HG03439 (cell line): ENCODE measurements at regions not wholly inside any gene's neighbourhood (a gene's known extent, or its start where the extent isn't known, plus 50 kb on each side); places are given as distances from the start of the nearest gene placed in this dataset.

ENCODE experiments used
- ATAC-seq: cut with Tn5 transposase; IDR thresholded peaks from one replicate; pipeline ENCODE4 v1.9.1; 2021; ENCODE audit warnings: mild to moderate bottlenecking, moderate library complexity; ENCODE audit not compliant: unreplicated experiment

GRCh38 chr5:67536866-67537265 is 340.3 kb upstream of the CD180 start:
- ATAC-seq = no peak

DNA sequence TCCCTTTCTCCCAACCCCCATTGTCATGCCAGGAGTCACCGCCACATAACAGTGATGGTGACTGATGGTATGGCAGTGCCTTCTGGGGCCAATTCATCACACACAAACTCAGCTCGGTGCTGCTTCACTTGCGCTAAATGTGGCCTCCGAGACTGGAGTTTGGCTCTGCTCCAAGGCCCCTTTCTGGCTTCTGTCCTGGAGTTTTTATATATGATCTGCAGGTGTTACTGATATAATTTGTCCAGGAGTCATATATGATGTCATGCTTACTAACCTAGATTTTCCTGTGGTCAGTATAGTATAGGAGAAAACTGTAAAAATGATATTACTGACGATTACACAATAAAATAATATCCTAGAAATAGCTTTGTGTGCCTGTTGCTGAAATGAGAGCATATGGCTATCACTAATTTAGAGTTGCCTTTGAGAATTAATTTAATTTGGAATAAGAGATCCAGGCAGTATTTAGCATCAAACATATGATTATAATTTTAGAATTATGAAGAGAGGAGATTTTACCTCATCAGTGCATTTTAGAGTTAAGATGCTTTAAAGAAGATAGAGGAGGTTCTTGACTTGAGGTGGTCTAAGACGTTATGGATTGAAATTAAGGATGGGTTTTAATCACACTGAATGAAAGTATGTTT is 334.1 kb upstream of the CD180 start:
- no peak for ATAC-seq

DNA sequence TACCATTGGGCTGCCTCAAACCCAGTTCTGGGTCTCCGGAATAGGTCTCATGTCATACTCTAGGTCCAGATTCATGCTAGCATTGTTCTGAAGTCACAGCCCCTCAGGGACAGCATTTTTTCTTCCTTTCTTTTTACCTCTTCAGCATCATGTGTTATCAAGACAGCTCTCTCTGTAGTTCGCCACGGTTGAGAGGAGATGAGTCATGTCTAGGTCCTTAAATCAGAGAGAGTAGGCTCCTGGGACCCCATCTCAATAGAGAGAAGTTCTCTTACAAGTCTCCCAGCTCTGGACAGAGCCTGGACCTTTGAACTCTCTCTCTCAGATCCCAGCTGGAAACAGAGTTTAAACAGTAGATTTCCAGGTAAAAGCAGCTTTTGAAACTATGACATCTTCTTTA is 332.4 kb upstream of the CD180 start:
- no peak for ATAC-seq

DNA sequence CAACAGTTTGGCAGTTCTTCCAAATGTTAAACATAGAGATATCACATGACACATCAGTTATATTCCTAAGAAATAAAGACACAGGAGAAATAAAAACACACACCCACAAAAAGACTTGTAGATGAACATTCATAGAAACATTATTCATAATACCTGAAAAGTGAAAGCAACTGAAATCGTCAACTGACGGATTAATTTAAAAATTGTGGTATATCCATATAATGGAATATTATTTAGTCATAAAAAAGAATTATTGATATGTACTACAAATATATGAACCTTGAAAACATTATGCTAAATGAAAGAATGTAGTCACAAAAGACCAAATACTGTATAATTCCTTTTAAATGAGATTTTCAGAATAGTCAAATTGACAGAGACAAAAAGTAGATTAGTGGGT is 330.2 kb upstream of the CD180 start:
- ATAC-seq = no peak

DNA sequence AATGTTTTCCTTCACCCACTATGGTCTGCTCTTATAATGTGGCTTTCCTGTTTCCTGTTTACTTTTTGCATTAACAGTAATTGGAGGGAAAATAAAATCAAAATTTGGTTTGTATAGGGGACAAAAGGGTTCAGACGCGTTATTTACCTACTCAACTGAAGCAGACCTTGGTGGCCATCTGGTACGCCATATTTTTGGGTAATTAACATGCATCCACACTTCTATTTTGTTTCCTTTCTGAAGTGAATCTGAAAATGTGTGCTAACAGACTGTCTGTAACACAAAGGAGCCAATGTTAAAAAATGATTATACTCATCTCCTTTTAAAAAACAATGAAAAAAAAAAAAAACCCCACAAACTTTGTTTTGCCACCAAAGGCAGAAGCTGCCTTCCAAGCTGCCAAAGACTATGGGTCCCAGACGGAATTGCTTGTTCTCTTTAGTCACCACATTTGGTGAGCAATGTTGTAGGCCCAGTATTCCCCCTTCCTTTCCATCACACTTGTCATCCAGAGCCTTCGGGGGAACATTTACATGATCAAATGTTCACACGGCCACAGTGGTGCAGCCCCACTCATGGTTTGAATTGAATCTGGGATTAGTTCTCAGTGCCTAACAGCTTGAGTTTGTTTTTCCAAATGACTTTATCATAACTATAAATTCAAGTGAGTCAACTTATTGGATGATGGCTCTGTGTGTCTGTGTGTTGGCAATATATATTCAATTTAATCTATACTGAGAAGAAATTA is 323.7 kb upstream of the CD180 start:
- ATAC-seq = no peak

GRCh38 chr5:67518227-67518626 is 321.6 kb upstream of the CD180 start:
- no peak for ATAC-seq

- ATAC-seq = no peak
These were observed 320.5 kb upstream of the CD180 start for GRCh38 chr5:67516948-67517565.

DNA sequence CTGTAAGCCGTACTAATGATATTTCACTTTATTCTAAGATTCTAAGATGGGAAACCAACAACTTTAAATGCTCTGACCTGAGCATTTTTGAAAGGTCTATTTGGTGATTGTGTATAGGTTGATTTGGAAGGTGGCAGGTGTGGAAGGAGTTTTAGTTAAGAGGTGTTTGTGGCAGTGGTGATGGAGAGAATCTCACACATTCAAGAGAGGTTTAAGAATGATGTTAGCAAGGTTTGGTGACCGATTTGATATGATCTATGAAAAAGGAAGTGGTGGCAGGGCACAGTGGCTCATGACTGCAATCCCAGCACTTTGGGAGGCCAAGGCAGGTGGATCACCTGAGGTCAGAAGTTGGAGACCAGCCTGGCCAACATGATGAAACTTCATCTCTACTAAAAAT is 319.2 kb upstream of the CD180 start:
- ATAC-seq = no peak

DNA sequence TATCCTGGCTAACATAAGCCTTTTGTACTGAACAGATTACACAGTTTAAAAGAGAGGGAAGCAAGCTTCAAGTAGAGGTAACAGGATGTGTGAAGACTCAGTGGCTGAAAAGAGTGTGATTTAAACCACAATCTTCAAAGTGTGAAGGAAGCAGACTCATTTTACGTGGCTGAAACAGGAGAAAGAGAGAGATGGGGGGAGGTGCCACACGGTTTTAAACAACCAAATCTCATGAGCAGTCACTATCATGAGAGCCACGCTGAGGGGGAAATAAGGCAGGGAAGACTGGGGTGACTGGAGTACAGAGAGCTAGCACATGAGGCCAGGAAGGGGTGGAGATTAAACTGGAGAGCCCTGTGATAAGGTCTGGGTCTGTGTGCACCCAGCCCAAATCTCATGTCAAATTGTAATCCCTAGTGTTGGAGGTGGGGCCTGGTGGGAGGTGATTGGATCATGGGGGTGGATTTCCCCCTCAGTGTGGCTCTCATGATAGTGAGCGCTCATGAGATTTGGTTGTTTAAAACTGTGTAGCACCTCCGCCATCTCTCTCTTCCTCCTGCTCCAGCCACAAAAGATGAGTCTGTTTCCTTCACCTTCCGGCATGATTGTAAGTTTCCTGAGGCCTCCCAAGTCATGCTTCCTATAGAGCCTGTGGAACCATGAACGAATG is 318.6 kb upstream of the CD180 start:
- ATAC-seq = no peak

GRCh38 chr5:67512758-67513157 is 316.2 kb upstream of the CD180 start:
- ATAC-seq = no peak

DNA sequence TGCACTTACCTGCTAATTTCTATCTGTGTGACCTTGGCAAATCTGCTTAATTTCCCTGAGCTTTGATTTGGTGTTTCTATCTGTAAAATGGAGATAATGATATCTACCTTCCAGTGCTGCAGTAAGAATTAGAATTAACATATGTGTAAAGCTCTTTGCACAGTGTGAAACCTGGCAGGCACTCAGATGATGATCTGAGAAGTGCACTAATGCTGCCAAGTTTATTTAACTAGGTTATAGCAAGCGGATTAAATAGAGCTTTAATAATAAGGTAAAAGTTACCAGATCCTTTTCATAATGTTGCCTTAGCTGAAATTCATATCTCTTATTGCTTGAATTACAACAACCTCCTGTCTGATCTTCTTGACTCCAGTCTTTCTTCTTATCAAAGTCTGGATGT is 315.3 kb upstream of the CD180 start:
- no peak for ATAC-seq

DNA sequence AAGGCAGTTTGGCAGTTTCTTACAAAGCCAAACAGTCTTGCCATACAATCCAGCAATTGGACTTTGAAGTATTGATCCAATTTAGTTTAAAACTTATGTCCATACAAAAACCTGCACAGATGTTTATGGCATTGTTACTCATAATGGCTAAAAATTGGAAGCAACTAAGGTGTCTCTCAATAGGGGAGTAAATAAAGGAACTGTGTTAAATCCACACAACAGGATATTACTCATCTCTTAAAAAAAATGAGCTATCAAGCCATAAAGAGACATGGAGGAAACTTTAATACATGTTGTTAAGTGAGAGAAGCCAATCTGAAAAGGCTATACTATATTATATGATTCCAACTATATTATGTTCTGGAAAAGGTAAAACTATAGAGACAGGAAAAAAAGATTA is 313.6 kb upstream of the CD180 start:
- ATAC-seq = no peak

- ATAC-seq = no peak
These were observed 313.0 kb upstream of the CD180 start for GRCh38 chr5:67509402-67510186.

- no peak for ATAC-seq
These were observed 309.6 kb upstream of the CD180 start for GRCh38 chr5:67506241-67506640.

DNA sequence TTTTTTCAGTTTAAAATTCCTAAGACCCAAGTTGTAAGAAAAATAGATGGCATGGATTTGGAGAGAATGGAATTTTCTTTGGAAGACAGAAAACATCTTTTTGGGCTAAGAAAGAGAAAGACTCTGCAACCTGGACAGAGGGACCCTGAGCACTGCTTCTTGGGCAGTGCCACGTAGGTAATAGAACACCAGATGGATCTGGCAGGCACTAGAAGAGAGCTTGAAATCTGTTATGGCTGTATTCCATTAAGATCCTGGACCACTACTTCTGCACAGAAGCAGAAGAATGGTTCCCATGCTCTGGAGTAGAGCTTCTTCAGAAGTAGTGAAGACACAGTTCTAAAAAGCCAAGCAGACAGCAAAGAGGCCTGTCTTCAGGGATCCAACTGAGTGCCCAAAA is 306.4 kb upstream of the CD180 start:
- ATAC-seq = no peak

DNA sequence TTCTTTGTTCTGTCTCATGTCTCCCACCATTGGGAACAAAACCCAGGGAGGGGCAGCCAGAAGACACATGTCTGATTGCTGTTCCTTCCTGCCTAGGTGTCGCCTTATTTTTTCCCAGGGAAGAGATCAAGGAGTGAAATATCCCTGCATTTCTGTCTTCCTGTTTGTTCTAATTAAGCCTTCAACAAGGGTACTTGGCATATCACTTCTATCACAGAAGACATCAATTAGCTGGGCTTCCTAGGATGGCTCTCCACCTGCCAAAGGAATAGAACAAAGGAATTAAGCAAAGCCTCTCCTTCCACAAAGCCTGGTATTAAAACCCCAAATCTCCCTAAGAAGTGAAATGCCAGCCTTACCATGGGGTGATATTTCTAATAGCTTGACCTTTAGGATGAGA is 299.5 kb upstream of the CD180 start:
- ATAC-seq = no peak

DNA sequence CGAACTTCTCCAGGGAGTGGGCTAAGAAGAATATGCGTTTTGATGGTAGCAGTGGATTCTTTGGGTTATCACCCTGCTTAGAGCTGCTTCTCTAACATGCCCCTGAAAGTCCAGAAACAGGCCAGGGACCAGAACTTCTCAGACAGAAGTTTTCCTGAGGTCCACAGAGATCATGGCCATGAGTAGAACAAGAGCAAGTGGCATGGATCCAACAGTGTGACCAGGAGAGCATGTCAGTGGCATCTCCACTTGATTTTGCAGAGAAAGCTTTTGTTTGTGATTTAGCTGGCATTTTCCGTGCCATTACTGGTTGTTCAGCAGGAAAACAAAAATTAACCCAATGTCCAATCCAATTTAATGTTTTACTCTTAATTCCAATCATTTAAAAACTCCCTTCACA is 298.5 kb upstream of the CD180 start:
- no peak for ATAC-seq

- ATAC-seq = no peak
These were observed 297.7 kb upstream of the CD180 start for GRCh38 chr5:67494186-67494855.

- no peak for ATAC-seq
These were observed 297.1 kb upstream of the CD180 start for GRCh38 chr5:67493676-67494075.

- ATAC-seq = no peak
These were observed 294.1 kb upstream of the CD180 start for GRCh38 chr5:67490543-67491321.
